A549 (cell line): ENCODE measurements at regions not wholly inside any gene's neighbourhood (a gene's known extent, or its start where the extent isn't known, plus 50 kb on each side); places are given as distances from the start of the nearest gene placed in this dataset.

Experiments used
- ATAC-seq, 2 experiments: fragments of 200-7000 bp in 1 of 2; fragments of >200 bp in 1 of 2; cut with Nextera tagmentation in 1 of 2; cut with Tn5 transposase in 1 of 2; 3 replicates each; pipeline versions ENCODE4 v1.8.0 to v1.9.1; 2018 to 2020; ENCODE audit warnings: mild to moderate bottlenecking in 1 of 2, moderate library complexity in 1 of 2
- CTCF ChIA-PET: fragments of 300-600 bp; sonication (Branson Sonifier 250); formaldehyde crosslinking; extraction: SDS; loops from one replicate; lab custom pipeline; 2021; ENCODE audit warnings: antibody characterized with exemption, inconsistent platforms; lab: Yijun Ruan, JAX
- POLR2A ChIA-PET: fragments of 350-600 bp; formaldehyde crosslinking; extraction: SDS; loops from one replicate; lab custom pipeline; 2021; ENCODE audit warnings: antibody characterized with exemption, inconsistent platforms; lab: Yijun Ruan, JAX
- DNase-seq, 2 experiments: peaks; one replicate each; pipeline versions ENCODE4 v3.0.0 to v3.0.0-alpha.2; 2011 to 2016; ENCODE audit warnings: low read depth in 1 of 2, low spot score in 1 of 2
- FAIRE-seq: peaks from 2 replicates; lab custom pipeline; 2011; peaks lifted over from hg19 to GRCh38; lab: Jason Lieb, UNC
- H3K27ac ChIP-seq, 2 experiments: fragments of >200 bp; sonication (Bioruptor Twin); formaldehyde crosslinking; 3 replicates each; pipeline ENCODE4 v1.5.1; 2016 to 2017
- H3K4me1 ChIP-seq: fragments of >200 bp; sonication (Bioruptor Twin); formaldehyde crosslinking; 3 replicates; pipeline ENCODE4 v1.6.1; 2016
- H3K4me2 ChIP-seq: fragments of >200 bp; sonication (Bioruptor Twin); formaldehyde crosslinking; 3 replicates; pipeline ENCODE4 v1.6.1; 2016
- H3K4me3 ChIP-seq: fragments of >200 bp; sonication (Bioruptor Twin); formaldehyde crosslinking; 3 replicates; pipeline ENCODE4 v1.5.1; 2016
- H3K9me3 ChIP-seq: fragments of >200 bp; sonication (Bioruptor Twin); formaldehyde crosslinking; 3 replicates; pipeline ENCODE4 v1.6.1; 2016
- CHD2 ChIP-seq: fragments of 150-350 bp; IDR thresholded peaks from 2 replicates; pipeline ENCODE4 v1.6.1; 2014; ENCODE audit warnings: low read length; ENCODE audit not compliant: partially characterized antibody
- CTCF ChIP-seq: fragments of >200 bp; sonication (Bioruptor Twin); formaldehyde crosslinking; IDR thresholded peaks from 3 replicates; pipeline ENCODE4 v1.5.1; 2016
- EHMT2 ChIP-seq: fragments of 200-600 bp; sonication (generic); IDR thresholded peaks from 2 replicates; pipeline ENCODE4 v1.6.1; 2016; ENCODE audit warnings: antibody characterized with exemption, low read depth, mild to moderate bottlenecking, moderate library complexity
- FOSL2 ChIP-seq, 2 experiments: fragments of 450-650 bp in 1 of 2; fragments of >200 bp in 1 of 2; sonication (Bioruptor Twin) in 1 of 2; formaldehyde crosslinking; IDR thresholded peaks; 2 replicates each; pipeline versions ENCODE4 v1.5.0 to v1.6.1; 2016 to 2020; ENCODE audit warnings: mild to moderate bottlenecking in 1 of 2, moderate library complexity in 1 of 2
- HDAC2 ChIP-seq: fragments of 200-600 bp; sonication (generic); IDR thresholded peaks from 2 replicates; pipeline ENCODE4 v1.6.1; 2016
- HOXB13 ChIP-seq: fragments of 250-450 bp; sonication (Bioruptor Pico); IDR thresholded peaks from 2 replicates; pipeline ENCODE4 v1.5.0; 2020; ENCODE audit warnings: low read depth, mild to moderate bottlenecking, moderate library complexity
- JUN ChIP-seq, 2 experiments: fragments of >200 bp; sonication (Bioruptor Twin); formaldehyde crosslinking; IDR thresholded peaks; 2 replicates in 1 of 2; 3 replicates in 1 of 2; pipeline ENCODE4 v1.6.1; 2016 to 2017
- MYC ChIP-seq: IDR thresholded peaks from 2 replicates; pipeline ENCODE4 v1.6.1; 2012; ENCODE audit warnings: mild to moderate bottlenecking, inconsistent platforms, low read length, improper control_type of control experiment, borderline replicate concordance
- RAD21 ChIP-seq, 2 experiments: fragments of >200 bp in 1 of 2; sonication (Bioruptor Twin) in 1 of 2; formaldehyde crosslinking in 1 of 2; IDR thresholded peaks in 1 of 2; conservative IDR thresholded peaks in 1 of 2; 2 replicates in 1 of 2; 3 replicates in 1 of 2; pipeline ENCODE4 v1.6.1; 2012 to 2018; ENCODE audit warnings: inconsistent platforms in 1 of 2
- REST ChIP-seq: fragments of 200-600 bp; sonication (generic); IDR thresholded peaks from 2 replicates; pipeline ENCODE4 v1.6.1; 2016; ENCODE audit warnings: antibody characterized with exemption, mild to moderate bottlenecking, moderate library complexity
- RFX5 ChIP-seq: fragments of 450-650 bp; IDR thresholded peaks from 2 replicates; pipeline ENCODE4 v1.7.1; 2014; ENCODE audit warnings: antibody characterized with exemption, mild to moderate bottlenecking, moderate library complexity
- SMC3 ChIP-seq: fragments of >200 bp; sonication (Bioruptor Twin); formaldehyde crosslinking; IDR thresholded peaks from 3 replicates; pipeline ENCODE4 v1.6.1; 2018; ENCODE audit warnings: inconsistent platforms
- ZNF302 ChIP-seq: fragments of 250-450 bp; sonication (Bioruptor Pico); IDR thresholded peaks from 2 replicates; pipeline ENCODE4 v1.9.0; 2021; ENCODE audit warnings: inconsistent platforms, mild to moderate bottlenecking, moderate library complexity
- ZSCAN20 ChIP-seq: fragments of 250-450 bp; sonication (Bioruptor Pico); IDR thresholded peaks from 2 replicates; pipeline ENCODE4 v1.8.0; 2022; ENCODE audit warnings: mild to moderate bottlenecking, moderate library complexity
- WGBS: methylation state at CpG from one replicate; pipeline ENCODE4 v1.1.6; 2017; ENCODE audit errors: missing lambda C conversion rate; 5-methylcytosine and 5-hydroxymethylcytosine counted together
- TF ChIP-seq, protein P1 (sequence below): fragments of >200 bp; sonication (Bioruptor Twin); formaldehyde crosslinking; IDR thresholded peaks from 2 replicates; pipeline ENCODE4 v1.6.1; 2016

DNA sequence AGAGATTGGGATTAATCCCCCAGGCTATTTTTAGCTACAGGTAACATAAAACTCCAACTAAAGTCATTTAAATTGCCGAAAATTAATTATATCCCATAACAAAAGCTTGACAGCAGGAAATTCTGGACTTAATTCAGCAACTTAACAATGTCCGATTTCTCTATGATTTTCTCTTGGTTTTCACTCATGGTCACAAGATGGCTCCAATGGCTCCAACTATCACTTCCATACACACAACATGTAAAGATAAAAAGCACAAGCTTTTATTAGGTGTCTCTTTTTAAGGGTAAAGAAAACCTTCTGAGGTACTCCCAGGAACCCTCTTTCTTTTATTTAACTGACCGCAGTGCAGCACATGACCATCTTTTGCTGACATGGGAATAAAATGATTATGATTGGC is 363.5 kb upstream of the PTBP2 start:
- TF ChIP-seq CHD2 (no peak), SMC3 (peak; percentile 71), HOXB13 (CRISPR knock-in tag) (no peak), RFX5 (no peak), ZNF302 (CRISPR knock-in tag) (no peak), EHMT2 (no peak), FOSL2 (IDR thresholded peaks at IDR 0.05) (no peak), FOSL2 (CRISPR knock-in tag; IDR thresholded peaks at IDR 0.05) (no peak), ZSCAN20 (no peak), CTCF (peak; percentile 58), RAD21 (conservative IDR thresholded peaks at IDR 0.05 in 1 of 2, IDR thresholded peaks at IDR 0.05 in 1 of 2) (peak; percentile 66 to 67), MYC (no peak), REST (no peak), JUN (IDR thresholded peaks at IDR 0.05) (no peak)
- TF ChIP-seq, all 56 proteins: peak for 3
- DNase-seq (peak in 1 of 2 experiments; percentile 37), ATAC-seq (no peak), FAIRE-seq (no peak)
- WGBS, result 40% methylated on average over 3 of the region's 3 CpGs
- H3K4me3 ChIP-seq, result no peak overlapping the region
- H3K4me2 ChIP-seq, result no peak overlapping the region
- CTCF ChIA-PET, result interaction anchor here (0.6 to 2.5 kb wide), 10 partner anchors 9 to 553 kb away, joined by 3 to 10 read pairs (median 3); no protein-coding TSS in a partner anchor
- H3K27ac ChIP-seq, result no peak overlapping the region
- H3K4me1 ChIP-seq, result peaks cover 29% of the 10 kb centered on the region
- H3K9me3 ChIP-seq, result no peaks in the 10 kb centered on the region
- POLR2A ChIA-PET, result no interaction called here

DNA sequence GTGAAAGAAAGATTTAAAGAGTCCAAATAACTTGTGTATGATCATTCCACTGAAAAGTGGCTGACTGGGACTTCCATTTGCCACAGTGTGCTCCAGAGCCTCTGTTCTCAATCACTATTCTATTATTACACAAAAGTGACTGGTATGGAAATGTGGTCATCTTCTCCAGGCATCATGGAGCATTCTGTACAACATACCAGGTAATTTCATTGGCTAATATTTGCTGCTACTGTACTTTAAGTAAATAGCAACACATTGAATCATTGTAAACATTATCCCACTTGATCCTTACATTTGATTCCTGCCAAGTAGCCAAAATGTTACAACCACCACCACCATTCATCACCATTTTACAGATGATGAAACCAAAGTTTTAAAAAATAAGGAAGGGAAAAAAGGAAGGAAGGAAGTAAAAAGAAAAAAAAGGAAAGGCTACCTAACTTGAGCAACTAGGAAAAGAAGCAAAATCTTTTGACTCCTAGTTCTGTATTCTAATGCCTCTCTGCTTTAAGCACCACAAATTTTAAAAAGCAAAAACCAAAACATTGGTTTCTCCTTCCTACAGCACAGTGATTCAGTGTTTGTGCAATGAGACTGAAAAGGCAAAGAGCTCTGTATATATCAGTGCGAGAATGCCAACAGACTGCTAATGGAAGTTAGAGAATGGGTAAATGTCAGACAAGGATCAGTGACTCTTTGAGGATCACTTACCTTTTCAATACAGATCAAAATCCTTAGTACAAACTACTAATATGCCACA is 361.4 kb upstream of the PTBP2 start:
- no peak overlapping the region for H3K27ac ChIP-seq
- TF ChIP-seq FOSL2 (IDR thresholded peaks at IDR 0.05) (no peak), FOSL2 (CRISPR knock-in tag; IDR thresholded peaks at IDR 0.05) (no peak; the same call in 1 of the 2 replicates), RFX5 (no peak), SMC3 (no peak), MYC (no peak), JUN (IDR thresholded peaks at IDR 0.05) (no peak), HDAC2 (no peak)
- TF ChIP-seq, protein P1, sequence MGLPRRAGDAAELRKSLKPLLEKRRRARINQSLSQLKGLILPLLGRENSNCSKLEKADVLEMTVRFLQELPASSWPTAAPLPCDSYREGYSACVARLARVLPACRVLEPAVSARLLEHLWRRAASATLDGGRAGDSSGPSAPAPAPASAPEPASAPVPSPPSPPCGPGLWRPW, result no peak
- WGBS, result 59% methylated on average over 1 of the region's 1 CpG
- no peak overlapping the region for H3K4me3 ChIP-seq
- ChIA-PET CTCF (interaction anchor here (2.5 kb wide), 1 partner anchor 7 kb away, joined by 10 read pairs; no protein-coding TSS in a partner anchor), POLR2A (no interaction called here)
- H3K4me1 ChIP-seq, result peaks cover 42% of the 10 kb centered on the region
- peak in 1 of 2 experiments; percentile 23 for DNase-seq
- 0 out of 3 replicates have a peak overlapping the region, but pooled peaks have one; percentile 16 for H3K4me2 ChIP-seq
- peak in 1 of 2 experiments; percentile 52; a peak in 3 of 6 replicates for ATAC-seq
- no peak for FAIRE-seq
- H3K9me3 ChIP-seq, result no peaks in the 10 kb centered on the region
